ENCODE measurements at regions not wholly inside any gene's neighbourhood (a gene's known extent, or its start where the extent isn't known, plus 50 kb on each side); places are given as distances from the start of the nearest gene placed in this dataset.
A peak's percentile ranks its signal among the peaks of the same experiment; 100 is the strongest.

DNA sequence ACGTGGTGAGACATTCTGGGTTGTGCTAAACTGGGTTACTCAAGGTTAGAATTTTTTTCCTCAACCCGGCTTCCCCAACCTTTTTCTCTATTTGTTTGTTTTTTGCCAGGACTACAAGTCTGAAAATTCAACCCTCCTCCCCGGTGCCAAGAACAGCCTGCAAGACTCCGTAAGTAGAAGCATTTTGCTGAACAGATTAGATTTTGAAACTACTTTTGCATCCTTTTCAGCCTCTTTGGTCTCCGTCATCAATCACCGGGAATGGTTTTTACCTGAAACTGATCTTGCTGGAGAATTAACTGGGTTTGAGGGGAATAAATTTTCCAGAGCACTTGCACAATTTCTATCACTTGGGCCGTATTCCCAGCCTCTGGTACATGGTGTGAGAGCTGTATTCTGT is 501.2 kb upstream of the EEF2KMT start:
- DNase-seq (ENCODE audit: extremely low read depth, low read depth), result no peak

DNA sequence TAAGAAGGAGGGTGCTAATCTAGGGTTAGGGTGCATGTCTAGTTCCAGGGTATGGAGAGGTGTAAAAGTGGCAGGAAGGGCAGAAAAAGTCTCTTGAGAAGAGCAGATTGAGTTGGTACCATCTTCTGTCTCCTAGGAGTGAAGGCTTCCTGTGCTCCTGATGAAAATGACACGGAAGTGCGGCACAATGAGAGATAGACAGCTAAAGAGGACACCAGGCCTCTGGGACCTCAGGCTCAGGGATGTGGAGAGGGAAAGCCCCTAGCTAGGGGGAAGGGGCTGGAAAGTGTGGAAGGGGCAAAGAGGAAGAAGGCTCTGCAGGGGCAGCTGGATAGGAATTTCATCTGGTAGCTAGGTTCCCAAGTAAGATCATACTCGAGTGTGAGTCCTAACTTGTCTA is 498.3 kb upstream of the EEF2KMT start:
- DNase-seq (ENCODE audit: extremely low read depth, low read depth), result no peak

DNA sequence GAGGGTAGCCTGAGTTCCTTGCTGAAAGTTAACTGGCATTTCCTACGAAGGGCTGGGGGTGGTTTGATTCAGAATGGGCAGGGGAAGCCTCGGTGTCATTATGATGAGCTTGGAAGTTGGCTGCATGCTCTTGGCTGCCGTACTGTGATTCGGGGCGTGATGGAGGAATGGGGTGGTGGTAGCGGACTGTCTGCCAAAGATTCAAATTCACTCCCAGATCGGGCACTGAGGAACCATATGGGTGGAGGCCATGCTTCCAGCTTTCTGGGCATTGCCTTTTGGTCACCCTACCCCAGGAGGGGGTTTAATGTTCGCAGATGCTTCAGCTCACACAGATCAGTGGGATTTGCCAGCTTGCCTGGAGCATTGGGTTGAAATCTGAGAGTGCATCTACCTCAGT is 492.8 kb upstream of the EEF2KMT start:
- DNase-seq (ENCODE audit: extremely low read depth, low read depth), result no peak

DNA sequence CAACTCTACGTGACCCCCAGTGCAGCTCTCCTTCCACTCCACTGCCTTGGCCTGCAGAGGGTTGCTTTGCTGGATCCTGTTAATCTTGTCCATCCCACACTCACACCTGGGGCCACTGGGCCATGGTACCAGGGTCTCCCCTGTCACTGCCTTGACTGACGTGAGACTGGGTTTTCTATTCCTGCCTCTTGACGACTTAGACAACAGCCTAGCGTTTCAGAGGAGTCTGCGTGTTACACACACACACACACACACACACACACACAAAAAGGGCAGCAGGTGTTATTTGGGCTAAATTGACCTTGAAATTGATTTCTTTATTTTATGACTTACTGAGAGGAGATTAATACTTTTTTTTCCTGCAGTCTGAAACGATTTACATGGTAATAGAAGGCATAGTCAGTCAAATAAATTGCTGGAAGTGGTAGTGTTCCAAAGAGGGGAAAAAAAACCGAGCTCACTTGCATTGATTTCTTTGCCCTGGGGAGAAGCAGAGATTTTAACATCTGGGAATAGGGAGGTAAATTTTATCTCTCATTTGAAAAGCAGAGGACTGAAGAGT is 492.3 kb upstream of the EEF2KMT start:
- DNase-seq (ENCODE audit: extremely low read depth, low read depth), result no peak

DNA sequence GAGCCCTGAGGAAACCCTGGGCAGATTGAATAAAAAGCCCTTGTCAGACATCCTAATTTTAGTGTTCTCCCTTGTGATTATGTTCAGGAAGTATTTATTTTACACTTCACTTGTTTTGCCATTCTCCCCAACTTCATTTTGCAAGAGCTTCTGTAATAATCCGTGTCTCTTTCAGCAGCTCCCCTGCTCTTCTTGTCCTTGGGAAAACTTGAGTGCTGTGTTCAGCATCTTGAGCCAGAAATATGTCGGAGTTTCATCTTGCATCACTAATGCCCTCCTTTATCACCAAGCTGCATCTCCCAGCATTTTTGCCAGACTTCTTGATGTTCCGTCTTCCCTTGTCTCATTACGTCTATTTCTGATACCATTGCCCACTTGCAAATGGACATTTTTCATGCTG is 486.5 kb upstream of the EEF2KMT start:
- no peak for DNase-seq (ENCODE audit: extremely low read depth, low read depth)

DNA sequence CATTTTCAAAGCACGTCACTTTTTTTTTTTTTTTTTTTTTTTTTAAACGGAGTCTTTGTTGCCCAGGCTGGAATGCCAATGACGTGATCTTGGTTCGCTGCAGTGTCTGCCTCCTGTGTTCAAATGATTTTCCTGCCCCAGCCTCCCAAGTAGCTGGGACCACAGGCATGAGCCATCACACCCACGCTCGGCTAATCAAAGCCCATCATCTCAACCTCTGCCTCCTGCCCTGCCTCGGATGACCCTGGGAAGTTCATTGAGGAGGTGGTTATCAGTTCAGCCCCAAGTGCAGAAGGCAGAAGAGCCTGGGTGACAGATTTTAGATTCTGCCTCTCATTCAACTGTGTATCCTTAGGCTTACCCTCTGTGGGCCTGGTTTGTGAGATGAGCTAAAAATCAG is 484.9 kb upstream of the EEF2KMT start:
- no peak for DNase-seq (ENCODE audit: extremely low read depth, low read depth)

DNA sequence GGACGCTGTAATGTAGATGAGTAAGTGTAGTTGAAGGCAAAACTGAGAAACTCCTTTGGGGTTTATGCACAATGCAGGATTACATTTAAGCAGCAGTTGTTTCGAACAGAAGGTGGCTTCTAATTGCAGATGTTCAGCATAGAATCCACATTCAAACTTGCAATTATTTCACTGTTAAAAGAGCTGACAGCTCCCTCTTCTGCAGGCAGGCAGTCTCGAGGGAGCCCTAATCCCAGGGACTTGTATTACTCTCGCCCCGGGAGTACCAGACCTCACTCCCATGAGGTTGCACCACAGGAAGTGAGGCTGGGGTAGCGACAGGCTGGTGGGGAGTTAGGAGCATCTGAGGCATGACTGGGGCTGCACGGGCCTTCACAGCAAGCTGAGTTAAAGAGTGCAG is 484.3 kb upstream of the EEF2KMT start:
- no peak for DNase-seq (ENCODE audit: extremely low read depth, low read depth)

DNA sequence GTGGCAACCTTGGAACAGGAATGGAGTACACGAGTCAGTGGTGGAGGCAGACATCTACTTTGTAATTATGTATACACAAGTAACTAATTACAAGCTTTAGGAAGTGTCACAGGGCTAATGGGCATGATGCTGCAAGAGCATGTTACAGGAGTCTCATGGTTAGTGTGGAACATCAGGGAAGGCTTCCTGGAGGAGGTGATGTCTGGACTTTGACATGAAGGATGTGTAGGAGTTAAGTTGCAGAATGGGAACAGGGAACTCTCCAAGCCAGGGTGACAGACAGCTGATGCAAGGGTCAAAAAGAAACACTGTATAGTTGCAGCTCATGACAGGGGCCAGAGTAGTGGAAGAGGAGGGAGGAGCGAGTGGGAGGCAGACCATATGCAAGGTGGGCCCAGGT is 483.8 kb upstream of the EEF2KMT start:
- no peak for DNase-seq (ENCODE audit: extremely low read depth, low read depth)

DNA sequence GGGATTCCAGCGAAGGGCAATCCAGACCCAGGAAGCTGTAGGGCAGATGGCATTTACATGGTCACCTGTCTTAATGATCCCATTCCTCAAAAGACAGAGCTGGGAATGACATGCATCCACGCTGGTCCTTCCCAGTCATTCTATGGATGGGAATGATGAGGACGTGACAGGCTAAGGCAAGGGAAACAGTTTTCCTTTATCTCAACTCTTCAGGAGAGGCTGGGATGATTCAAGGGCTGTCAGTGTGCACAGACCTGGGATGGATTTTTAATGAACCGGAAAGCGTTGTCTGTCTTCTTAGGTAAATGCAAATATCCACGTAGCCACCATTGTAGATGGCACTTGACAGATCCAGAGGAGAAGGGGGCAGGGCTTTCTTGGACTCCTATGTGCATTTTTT is 483.2 kb upstream of the EEF2KMT start:
- no peak for DNase-seq (ENCODE audit: extremely low read depth, low read depth)

DNA sequence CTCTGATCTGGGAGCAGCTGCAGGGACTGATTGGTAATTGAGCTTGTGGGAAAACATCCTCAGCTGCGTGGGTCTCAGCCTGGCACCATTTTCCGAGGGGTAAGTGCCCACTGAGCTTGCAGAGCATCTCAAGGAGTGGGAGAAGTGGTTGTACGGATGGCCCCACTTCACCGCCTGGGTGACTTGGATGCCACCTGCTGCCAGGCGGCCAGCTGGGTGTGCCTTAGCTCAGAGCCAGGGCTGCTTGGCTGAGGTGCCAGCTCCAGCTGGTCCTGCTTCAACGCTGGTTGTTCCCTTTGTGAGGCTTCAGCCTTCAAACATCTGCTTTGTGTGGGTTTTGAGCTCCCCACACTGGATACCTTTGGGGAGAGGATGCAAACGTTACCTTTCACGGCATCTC is 482.7 kb upstream of the EEF2KMT start:
- DNase-seq (ENCODE audit: extremely low read depth, low read depth), result no peak

DNA sequence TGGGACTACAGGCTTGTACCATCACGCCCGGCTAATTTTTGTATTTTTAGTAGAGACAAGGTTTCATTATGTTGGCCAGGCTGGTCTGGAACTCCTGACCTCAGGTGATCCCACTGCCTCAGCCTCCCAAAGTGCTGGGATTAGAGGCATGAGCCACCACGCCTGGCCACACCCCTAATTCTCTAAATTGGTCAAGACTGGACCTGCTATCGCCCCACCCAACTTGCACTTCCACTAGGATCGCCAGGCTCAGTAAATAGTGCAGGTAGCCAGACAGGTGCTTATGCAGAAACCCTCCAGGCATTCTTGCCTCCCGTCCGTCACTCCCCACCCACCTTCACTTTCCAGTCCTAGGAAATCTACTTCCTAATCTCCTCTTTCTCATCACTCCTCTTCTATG is 481.4 kb upstream of the EEF2KMT start:
- no peak for DNase-seq (ENCODE audit: extremely low read depth, low read depth)

DNA sequence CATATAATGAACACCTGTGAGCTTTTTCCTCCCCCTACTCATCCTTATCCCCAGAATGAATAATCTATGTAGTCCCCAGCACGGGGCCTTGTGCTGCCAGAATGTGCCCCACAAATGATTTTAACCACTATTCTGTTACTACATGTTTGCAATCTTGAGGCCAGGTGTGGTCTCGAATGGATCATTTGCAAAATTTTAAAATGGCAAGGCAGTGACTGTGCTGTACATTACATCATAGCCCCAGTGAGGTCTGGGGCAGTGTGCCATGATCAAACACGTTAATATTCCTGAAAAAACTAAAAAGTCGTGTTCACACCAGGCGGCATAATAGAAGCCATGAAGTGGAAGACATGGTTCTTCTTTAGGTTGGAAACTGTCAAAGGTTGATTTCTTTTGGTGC is 479.9 kb upstream of the EEF2KMT start:
- no peak for DNase-seq (ENCODE audit: extremely low read depth, low read depth)

DNA sequence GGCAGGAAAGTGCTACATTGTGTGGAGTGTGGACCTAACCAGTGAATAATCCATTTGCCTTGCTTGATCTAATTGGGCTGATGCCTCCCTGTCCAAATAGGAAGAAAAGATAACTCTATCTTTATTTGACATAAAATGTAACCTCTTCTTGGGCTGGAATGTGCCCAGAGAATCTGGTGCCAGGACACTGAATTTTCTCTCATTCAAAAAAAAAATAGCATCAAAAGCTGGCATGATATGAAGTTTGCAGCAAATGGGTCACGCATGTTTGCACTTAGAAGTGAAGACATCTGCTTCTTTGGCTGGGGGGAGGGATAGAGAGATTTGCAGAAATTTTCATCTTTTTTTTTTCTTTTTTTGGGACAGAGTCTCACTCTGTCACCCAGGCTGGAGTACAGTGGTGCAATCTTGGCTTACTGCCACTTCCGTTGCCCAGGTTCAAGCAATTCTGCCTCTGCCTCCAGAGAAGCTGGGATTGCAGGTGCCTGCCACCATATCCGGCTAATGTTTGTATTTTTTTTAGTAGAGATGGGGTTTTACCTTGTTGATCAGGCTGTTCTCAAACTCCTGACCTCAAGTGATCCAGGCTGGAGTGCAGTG is 478.2 kb upstream of the EEF2KMT start:
- DNase-seq (ENCODE audit: extremely low read depth, low read depth), result no peak

DNA sequence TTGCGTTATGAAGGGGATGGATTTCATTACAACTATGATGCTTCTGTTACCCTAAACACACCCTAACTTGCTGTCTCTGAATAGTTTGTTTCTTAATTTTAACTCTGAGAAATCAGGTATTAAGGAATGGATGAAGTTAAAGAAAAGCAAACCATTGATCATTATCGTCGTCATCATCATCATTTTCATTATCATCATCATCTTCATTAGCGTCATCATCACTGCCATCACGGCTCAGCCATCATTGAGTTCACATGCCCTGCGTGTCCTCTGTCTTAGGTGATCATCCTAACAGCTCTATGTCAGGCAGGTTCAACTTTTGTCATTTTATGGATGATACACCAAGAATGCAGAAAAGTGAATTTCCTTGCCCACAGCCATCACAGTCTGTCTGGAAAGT is 477.5 kb upstream of the EEF2KMT start:
- no peak for DNase-seq (ENCODE audit: extremely low read depth, low read depth)

DNA sequence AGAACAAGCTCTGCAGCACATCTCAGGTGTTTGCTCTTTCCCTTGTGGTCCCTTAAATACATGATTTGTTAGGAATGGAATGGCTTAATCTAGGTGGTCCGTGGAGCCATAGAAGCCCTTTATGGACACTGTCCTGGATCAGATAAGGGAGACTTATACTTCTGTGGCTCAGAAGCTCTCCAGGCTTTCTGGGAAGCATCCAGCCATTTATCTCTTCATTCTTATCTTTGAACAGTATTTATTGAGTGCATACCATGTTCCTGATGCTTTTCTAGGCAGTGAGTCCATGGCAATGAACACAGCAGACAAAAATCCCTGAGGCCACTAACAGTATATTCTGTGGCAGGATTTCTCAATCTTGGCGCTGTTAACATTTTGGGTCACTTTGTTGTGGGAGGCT is 474.5 kb upstream of the EEF2KMT start:
- no peak for DNase-seq (ENCODE audit: extremely low read depth, low read depth)

DNA sequence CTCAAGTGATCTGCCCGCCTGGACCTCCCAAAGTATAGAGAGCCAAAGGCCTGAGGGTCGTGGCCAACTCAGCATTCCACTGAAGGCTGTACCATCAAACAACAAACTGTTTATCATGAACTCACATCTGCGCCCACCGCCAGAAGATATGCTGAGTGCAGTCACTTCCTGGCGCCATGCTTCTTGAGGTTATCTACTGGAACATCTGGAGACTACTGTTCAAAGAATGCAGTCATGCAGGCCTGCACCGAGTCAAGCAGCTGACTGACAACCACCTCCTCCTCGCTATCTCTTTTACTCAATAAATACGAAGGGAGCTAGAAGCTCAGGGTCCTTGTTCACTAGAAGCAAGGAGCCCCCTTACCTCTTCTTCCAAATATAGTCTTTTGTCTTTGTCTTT is 473.9 kb upstream of the EEF2KMT start:
- no peak for DNase-seq (ENCODE audit: extremely low read depth, low read depth)

DNA sequence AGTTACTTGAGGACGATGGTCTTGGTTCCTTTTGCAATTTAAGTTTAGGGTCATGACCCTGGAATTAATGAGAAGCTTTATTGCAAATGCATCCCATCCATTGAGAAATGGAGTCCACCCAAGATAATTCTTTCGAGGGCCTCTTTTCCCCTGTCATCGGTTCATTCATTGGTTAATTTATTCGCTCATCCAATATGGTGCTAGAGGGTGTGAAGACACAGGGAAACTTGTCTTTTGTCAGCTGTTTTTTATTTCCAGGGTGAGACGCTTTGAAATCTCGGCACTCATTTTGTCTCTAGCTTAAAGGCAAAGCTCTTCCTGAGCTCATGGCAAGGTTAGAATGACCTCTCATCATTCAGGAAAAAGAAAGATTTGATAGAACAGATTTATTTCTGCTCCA is 464.2 kb upstream of the EEF2KMT start:
- DNase-seq (ENCODE audit: extremely low read depth, low read depth), result no peak

DNA sequence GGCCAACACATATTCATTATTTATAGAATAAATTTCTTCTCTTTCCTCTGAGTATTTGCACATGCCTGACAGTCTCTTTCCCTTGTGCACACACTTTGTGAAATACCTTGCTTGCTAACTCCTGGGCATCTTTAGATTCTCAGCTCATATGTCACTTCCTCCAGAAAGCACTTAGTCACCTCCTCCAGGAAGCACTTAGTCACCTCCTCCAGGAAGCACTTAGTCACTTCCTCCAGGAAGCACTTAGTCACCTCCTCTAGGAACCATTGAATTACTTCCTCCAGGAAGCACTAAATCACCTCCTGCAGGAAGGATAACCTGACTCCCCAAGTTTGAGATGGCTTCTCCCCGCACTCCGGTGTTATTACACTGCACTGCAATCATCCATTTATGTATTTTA is 462.5 kb upstream of the EEF2KMT start:
- peak; percentile 1 for DNase-seq (ENCODE audit: extremely low read depth, low read depth)

DNA sequence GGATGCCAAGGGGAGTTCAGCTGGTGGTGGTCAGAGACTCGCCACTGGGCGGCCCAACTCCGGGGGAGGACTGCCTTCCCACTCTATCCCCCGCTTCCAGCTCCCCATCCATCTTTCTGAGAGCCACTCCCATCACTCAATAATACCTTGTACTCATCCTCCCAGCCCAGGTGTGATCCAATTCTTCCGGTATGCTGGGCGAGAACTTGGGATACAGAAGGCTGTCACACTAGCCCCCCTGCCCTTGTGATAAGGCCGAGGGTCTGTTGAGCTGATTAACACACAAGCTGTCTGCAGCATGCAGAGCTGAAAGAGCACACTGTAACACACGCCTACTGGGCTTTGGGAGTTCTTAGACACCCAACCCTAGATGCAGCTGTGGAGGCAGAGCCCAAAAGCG is 460.4 kb upstream of the EEF2KMT start:
- DNase-seq (ENCODE audit: extremely low read depth, low read depth), result no peak

DNA sequence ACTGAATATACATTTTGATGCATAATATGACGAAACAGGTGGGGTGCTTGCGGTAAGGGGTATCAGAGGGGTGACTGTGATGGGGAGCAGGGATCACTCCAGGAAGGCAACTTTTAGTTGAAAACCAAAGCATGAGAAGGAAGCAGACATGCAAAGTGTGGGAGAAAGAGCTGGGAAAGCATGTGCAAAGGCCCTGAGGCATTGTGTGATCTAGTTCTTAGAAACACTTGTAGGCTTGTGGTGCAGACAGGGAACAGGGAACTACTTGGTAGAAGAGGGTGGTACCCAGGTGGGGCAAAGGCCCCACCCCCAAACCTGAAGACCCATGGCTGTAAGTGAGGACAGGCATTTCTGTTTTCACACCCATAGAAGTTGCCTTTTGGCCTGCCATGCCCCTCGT is 459.9 kb upstream of the EEF2KMT start:
- no peak for DNase-seq (ENCODE audit: extremely low read depth, low read depth)

DNA sequence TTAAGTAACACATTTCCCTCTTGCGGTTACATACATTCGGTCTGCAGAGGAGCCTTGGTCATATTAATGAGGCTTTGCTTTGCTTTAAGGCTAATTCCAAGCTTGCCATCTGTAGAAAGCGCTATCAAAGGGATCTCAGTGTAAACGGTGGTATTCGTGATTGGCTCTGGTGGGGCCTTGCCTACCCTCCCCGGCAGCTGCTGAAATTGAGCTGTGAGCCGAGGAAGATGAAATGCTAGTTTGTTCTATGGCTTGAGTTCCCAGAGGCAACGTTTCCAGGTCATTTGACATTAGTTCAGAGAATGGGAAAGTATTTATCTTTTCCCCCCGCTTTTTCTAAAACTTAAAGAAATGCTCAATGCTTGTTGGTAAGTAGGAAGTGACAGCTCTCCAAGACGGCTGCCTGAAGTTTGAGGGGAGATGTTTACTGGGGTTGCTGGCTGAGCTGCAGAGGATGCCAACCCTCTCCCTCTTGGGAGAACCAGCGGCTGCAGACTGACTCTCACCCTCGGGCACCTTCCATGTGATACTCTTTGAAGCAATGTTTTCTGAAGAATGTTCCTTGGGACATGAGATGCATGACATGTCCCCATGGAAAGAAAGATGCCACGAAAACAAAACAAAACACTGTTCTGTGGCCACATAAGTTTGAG is 458.7 kb upstream of the EEF2KMT start:
- DNase-seq (ENCODE audit: extremely low read depth, low read depth), result no peak

DNA sequence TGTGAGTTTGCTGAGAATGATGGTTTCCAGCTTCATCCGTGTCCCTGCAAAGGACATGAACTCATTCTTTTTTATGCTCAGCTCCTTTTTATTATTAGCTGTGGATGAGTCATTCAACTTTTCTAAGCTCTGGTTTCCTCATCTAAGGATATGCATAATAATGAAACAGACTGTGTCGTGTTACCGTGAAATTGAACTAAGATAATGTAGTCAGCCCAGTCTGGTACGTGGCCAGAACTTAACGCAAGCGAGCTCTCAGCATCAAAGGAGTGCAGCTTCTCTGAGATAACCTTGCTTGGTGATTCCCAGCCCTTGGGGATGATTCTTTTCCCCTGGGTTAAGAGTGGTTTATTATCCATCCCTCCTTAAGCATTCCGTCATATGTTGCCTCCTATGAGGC is 454.3 kb upstream of the EEF2KMT start:
- no peak for DNase-seq (ENCODE audit: extremely low read depth, low read depth)

DNA sequence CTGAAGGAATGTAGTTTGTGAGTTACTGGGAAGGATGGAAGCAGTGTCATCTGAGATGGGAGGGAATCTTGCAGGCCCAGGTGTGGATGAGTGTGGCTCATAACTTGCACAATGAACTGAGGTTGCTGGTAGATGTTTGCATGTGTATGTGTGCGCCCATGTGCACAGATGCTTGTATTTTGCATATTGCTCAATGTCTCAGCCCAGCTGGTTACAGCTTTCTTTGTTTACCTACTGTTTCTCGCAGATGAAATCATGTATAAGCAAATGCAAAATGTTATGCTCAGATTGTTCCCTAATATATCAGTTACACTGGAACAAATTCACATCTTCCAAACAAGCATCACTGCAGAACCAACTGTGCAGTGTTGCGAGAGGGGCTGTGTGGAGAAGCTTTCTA is 452.2 kb upstream of the EEF2KMT start:
- no peak for DNase-seq (ENCODE audit: extremely low read depth, low read depth)
